ENCODE measurements at regions not wholly inside any gene's neighbourhood (a gene's known extent, or its start where the extent isn't known, plus 50 kb on each side); places are given as distances from the start of the nearest gene placed in this dataset.

GRCh38 chr2:223542501-223542900 is 59.7 kb downstream of the SCG2 start:
- no peak for DNase-seq (ENCODE audit: low read depth in 4 of 4, low spot score in 2 of 4)

GRCh38 chr2:223545406-223545805 is 56.8 kb downstream of the SCG2 start:
- DNase-seq (ENCODE audit: low read depth in 4 of 4, low spot score in 2 of 4): no peak

- no peak for DNase-seq (ENCODE audit: low read depth in 4 of 4, low spot score in 2 of 4)
Observed at GRCh38 chr2:223545830-223546229, 56.3 kb downstream of the SCG2 start.
